HG02798 (cell line): ENCODE measurements at regions not wholly inside any gene's neighbourhood (a gene's known extent, or its start where the extent isn't known, plus 50 kb on each side); places are given as distances from the start of the nearest gene placed in this dataset.

ENCODE experiments used
- ATAC-seq: cut with Tn5 transposase; IDR thresholded peaks from one replicate; pipeline ENCODE4 v1.9.1; 2021; ENCODE audit warnings: mild to moderate bottlenecking; ENCODE audit not compliant: unreplicated experiment, poor library complexity

GRCh38 chr13:107205318-107206104, 637.6 kb upstream of the ARGLU1 start:
- ATAC-seq, result peak; percentile 97

- peak; percentile 40 for ATAC-seq
Observed at GRCh38 chr13:107203146-107203847, 635.4 kb upstream of the ARGLU1 start.

DNA sequence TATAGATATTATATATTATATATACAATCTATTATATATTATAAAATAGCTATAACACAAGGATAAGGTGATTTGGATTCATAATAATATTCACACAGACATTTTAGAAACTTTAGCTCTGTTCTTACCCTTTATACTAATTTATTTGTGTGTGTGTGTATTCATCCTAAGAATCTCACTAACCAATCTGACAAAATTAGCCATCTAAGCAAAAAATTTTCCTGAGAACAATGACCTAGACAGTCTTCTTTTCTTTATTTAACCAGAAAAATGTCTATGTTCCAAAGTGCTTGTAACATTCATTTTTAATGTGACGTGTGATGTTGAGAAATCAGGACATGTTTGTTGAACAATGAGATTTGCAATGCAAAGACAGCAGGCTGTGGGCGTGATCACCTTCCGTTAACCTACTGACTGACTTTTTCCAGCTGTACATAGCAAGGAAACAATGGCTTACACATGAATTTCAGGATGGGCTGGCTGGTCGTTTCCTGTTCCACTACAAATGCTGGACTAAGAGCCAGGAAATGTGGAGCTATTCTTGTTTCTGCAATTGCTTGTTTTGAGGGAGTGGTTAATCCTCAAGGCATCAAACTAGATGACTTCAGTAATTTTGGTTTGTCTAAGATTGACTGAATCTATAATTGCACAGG, 634.6 kb upstream of the ARGLU1 start:
- ATAC-seq, result no peak

- no peak for ATAC-seq
Observed at GRCh38 chr13:107200491-107200890, 632.6 kb upstream of the ARGLU1 start.

DNA sequence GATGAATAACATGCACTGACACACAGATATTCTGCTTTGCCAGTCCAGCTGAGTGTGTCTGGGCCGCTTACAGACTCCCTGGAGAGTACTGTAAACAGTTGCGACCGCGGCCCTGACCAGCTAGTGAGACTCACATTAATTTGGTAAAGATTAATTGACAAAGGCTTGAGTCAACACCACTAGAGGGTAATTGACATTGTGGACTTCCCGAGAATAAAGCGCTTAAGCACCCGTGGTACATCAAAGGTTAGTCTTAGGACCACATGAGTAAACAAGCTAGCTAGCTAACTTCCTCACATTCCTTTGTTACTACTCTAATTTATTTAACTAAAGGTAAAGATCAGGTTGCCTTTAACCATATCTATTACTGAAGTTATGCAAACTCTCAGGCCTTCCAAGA, 624.4 kb upstream of the ARGLU1 start:
- no peak for ATAC-seq

DNA sequence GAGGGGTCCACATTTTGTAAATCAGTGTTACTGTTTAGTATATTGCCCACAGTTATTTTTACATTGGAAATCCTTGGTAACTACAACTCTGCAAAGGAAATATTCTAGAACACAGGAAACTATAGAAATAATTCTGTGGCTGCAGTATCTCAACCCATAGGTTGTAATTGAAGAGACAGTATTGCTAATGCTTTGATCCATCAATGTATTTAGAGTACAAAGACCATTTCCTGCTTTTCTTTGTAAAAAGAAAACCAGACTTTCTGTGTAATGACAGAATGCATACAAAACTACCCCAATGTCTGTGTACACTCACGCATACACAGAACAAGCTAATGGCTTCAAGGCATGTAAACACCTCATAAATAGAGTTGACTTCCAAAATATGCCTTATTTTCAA, 622.1 kb upstream of the ARGLU1 start:
- no peak for ATAC-seq

DNA sequence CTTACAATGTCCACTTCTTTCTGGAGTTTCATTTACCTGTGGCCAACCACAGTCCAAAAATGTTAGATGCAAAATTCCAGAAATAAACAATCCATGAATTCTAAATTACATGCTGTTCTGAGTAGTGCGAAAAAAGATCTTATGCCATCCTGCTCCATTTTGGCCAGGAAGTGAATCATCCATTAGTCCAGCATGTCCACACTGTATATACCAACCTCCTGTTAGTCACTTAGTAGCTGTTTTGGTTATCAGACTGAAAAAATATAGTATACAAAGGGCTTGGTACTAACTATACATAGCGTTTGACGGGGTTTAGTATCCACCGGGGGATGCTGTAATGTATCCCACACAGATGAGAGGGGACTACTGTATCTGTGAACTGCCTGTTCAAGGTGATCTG, 618.0 kb upstream of the ARGLU1 start:
- no peak for ATAC-seq

GRCh38 chr13:107170270-107170931, 602.5 kb upstream of the ARGLU1 start:
- no peak for ATAC-seq

DNA sequence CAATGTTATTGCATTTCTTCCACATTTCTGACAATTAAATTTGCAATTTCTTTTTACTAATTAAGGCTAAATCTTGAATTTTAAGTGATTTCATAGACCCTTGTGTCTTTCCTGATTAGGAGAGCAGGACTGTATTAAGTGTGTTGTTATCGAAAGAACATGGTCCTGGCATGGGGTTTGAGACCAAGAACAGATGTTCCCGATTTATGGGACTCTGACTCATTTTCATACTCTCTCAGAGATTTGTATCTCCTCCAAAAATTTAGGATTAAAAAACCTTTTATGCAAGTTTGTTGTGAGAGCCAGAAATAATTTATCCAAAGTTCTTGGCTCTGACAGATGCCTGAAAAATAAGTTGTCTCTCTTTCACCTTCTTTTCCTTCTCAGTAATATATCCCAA, 589.3 kb upstream of the ARGLU1 start:
- ATAC-seq, result no peak

- no peak for ATAC-seq
Observed at GRCh38 chr13:107144432-107144831, 576.5 kb upstream of the ARGLU1 start.

- no peak for ATAC-seq
Observed at GRCh38 chr13:107141767-107142166, 573.8 kb upstream of the ARGLU1 start.

GRCh38 chr13:107139006-107139405, 571.1 kb upstream of the ARGLU1 start:
- ATAC-seq, result no peak

- ATAC-seq, result no peak
Observed at GRCh38 chr13:107138486-107138885, 570.5 kb upstream of the ARGLU1 start.

GRCh38 chr13:107133950-107134349, 566.0 kb upstream of the ARGLU1 start:
- no peak for ATAC-seq

- ATAC-seq, result no peak
Observed at GRCh38 chr13:107130566-107130965, 562.6 kb upstream of the ARGLU1 start.

DNA sequence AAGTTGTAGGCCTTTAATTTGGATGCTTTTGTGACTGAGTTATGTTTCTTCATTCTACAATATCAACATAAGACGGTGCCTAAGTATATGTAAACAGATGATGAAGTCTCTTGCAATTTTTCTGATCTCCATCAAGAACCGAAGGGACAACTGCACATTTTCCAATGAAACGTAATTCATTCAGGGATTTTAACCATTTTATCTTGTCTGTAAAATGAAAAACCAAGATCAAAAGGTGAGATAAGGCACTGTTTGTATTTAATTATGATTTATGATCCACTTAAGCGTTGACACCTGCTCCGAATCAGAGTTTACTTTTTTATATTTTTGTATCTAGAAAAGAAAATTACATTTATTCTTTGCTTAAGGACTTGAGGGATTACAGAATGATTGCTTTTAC, 556.8 kb upstream of the ARGLU1 start:
- ATAC-seq, result no peak

GRCh38 chr13:107124129-107124718, 556.3 kb upstream of the ARGLU1 start:
- no peak for ATAC-seq

DNA sequence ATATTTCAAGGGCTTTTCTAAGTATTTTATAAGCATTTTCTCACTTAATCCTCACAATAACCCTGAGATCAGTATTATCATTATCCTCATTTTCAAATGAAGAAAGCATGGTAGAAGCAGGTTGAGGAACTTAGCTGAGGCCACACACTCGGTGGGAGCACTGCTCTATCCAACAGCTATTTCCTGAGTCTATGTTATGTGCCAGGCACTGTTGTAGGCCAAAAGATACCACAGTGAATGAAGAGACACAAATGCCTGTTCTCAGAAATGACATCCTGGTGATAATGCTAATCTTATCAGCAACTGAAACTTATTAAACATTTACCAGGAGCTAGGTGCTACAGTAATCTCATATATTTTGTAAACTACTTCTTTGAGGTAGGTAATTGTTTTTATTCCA, 553.9 kb upstream of the ARGLU1 start:
- no peak for ATAC-seq

DNA sequence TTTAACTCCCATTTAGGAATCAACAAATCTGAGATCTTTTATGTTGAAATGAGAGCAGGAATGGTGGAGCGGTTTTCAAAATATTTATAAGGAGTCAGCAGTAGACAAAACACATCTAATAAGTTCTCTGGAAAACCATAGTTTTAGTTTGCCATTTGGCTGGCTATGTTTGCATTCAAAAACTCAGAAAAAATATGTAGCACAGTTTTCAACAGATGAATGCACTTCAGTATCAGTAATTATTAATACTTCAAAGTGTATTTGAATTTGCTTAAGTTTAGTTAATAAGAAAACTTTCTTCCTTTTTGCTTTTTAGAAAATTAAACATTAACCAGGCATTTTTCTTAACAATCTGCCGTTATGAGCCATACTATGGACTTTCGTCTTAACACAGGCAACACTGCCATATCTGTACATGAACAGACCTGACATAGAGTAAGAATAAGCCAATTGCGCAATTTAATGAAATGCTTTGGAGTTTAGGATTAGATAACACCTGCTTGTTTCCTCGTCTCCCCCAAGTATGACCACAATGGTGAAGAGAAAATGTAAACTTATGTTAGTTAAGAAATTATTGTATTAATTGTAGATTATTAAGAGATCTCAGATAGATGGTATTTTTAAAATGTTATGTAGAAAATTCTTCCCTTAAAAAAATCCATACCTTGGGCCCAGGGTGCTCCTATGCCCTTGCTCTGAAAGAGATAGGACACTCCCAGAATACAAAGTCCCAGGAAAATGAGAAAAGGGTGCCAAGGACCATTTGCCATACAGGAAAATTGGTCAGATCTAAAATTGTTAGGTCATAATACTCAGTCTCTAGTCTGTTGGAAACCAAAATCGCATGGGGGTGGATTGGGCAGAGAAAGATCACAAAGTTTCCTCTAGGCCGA, 552.3 kb upstream of the ARGLU1 start:
- ATAC-seq, result no peak

GRCh38 chr13:107118506-107118905, 550.6 kb upstream of the ARGLU1 start:
- no peak for ATAC-seq
